SK-N-SH treated with all-trans-retinoic acid at 6 μM for 48 hours (cell line): ENCODE measurements at regions not wholly inside any gene's neighbourhood (a gene's known extent, or its start where the extent isn't known, plus 50 kb on each side); places are given as distances from the start of the nearest gene placed in this dataset.

ENCODE experiments used
- ATAC-seq: fragments of 200-7000 bp; cut with Tn5 transposase; 3 replicates; pipeline ENCODE4 v1.9.1; 2020; ENCODE audit warnings: mild to moderate bottlenecking, moderate library complexity
- BACH2 ChIP-seq: fragments of 250-450 bp; sonication (Bioruptor Pico); IDR thresholded peaks from 2 replicates; pipeline ENCODE4 v1.9.0; 2021; ENCODE audit warnings: mild to moderate bottlenecking, borderline replicate concordance
- CSDC2 ChIP-seq: fragments of 250-450 bp; sonication (Bioruptor Pico); IDR thresholded peaks from 2 replicates; pipeline ENCODE4 v1.5.0; 2020; ENCODE audit warnings: mild to moderate bottlenecking, moderate library complexity
- ESRRG ChIP-seq: fragments of 250-450 bp; sonication (Bioruptor Pico); IDR thresholded peaks from 2 replicates; pipeline ENCODE4 v1.6.1; 2021; ENCODE audit warnings: mild to moderate bottlenecking
- GLIS3 ChIP-seq: fragments of 250-450 bp; sonication (Bioruptor Pico); IDR thresholded peaks from 2 replicates; pipeline ENCODE4 v1.5.0; 2020; ENCODE audit warnings: mild to moderate bottlenecking, moderate library complexity
- ISL1 ChIP-seq: fragments of 250-450 bp; sonication (Bioruptor Pico); IDR thresholded peaks from 2 replicates; pipeline ENCODE4 v2.1.2; 2022; ENCODE audit warnings: mild to moderate bottlenecking, moderate library complexity
- PPARA ChIP-seq: fragments of 250-450 bp; sonication (Bioruptor Pico); IDR thresholded peaks from 2 replicates; pipeline ENCODE4 v1.5.0; 2020; ENCODE audit warnings: mild to moderate bottlenecking, borderline replicate concordance
- RARB ChIP-seq: fragments of 250-450 bp; sonication (Bioruptor Pico); IDR thresholded peaks from 2 replicates; pipeline ENCODE4 v1.8.0; 2021; ENCODE audit warnings: mild to moderate bottlenecking, moderate library complexity
- SNAI2 ChIP-seq: fragments of 250-450 bp; sonication (Bioruptor Pico); IDR thresholded peaks from 2 replicates; pipeline ENCODE4 v1.5.0; 2020; ENCODE audit warnings: mild to moderate bottlenecking, moderate library complexity
- TCF4 ChIP-seq: fragments of 250-450 bp; sonication (Bioruptor Pico); IDR thresholded peaks from 2 replicates; pipeline ENCODE4 v1.8.0; 2021; ENCODE audit warnings: mild to moderate bottlenecking, moderate library complexity, borderline replicate concordance
- TOX ChIP-seq: fragments of 250-450 bp; sonication (Bioruptor Pico); IDR thresholded peaks from 2 replicates; pipeline ENCODE4 v1.8.0; 2021; ENCODE audit warnings: mild to moderate bottlenecking, moderate library complexity, borderline replicate concordance
- ZC3H10 ChIP-seq: fragments of 250-450 bp; sonication (Bioruptor Pico); IDR thresholded peaks from 2 replicates; pipeline ENCODE4 v1.5.1; 2021; ENCODE audit warnings: mild to moderate bottlenecking, moderate library complexity
- ZFP3 ChIP-seq: fragments of 250-450 bp; sonication (Bioruptor Pico); IDR thresholded peaks from 2 replicates; pipeline ENCODE4 v1.5.0; 2020; ENCODE audit warnings: mild to moderate bottlenecking, moderate library complexity
- ZFP30 ChIP-seq: fragments of 450-650 bp; formaldehyde crosslinking; IDR thresholded peaks from 2 replicates; pipeline ENCODE4 v1.5.0; 2022; ENCODE audit warnings: mild to moderate bottlenecking, moderate library complexity
- ZNF565 ChIP-seq: fragments of 450-650 bp; formaldehyde crosslinking; conservative IDR thresholded peaks from 2 replicates; pipeline ENCODE4 v1.5.0; 2020; ENCODE audit warnings: low read depth, mild to moderate bottlenecking, moderate library complexity
- ZNF70 ChIP-seq: fragments of 450-650 bp; formaldehyde crosslinking; IDR thresholded peaks from 2 replicates; pipeline ENCODE4 v1.5.0; 2020; ENCODE audit warnings: mild to moderate bottlenecking, moderate library complexity
- ZNF8 ChIP-seq: fragments of 450-650 bp; formaldehyde crosslinking; IDR thresholded peaks from 2 replicates; pipeline ENCODE4 v1.5.0; 2020; ENCODE audit warnings: mild to moderate bottlenecking, moderate library complexity
- TF ChIP-seq, protein P1 (sequence below): fragments of 250-450 bp; sonication (Bioruptor Pico); IDR thresholded peaks from 2 replicates; pipeline ENCODE4 v1.5.0; 2020; ENCODE audit warnings: mild to moderate bottlenecking, moderate library complexity
- TF ChIP-seq, protein P2 (sequence below): fragments of 250-450 bp; sonication (Bioruptor Pico); IDR thresholded peaks from 2 replicates; pipeline ENCODE4 v1.8.0; 2020; ENCODE audit warnings: mild to moderate bottlenecking, moderate library complexity, borderline replicate concordance
- TF ChIP-seq, protein P3 (sequence below): fragments of 250-450 bp; sonication (Bioruptor Pico); IDR thresholded peaks from 2 replicates; pipeline ENCODE4 v1.5.1; 2021; ENCODE audit warnings: mild to moderate bottlenecking, moderate library complexity
- TF ChIP-seq, protein P4 (sequence below): fragments of 250-450 bp; sonication (Bioruptor Pico); IDR thresholded peaks from 2 replicates; pipeline ENCODE4 v1.5.1; 2020; ENCODE audit warnings: low read depth, mild to moderate bottlenecking, moderate library complexity

DNA sequence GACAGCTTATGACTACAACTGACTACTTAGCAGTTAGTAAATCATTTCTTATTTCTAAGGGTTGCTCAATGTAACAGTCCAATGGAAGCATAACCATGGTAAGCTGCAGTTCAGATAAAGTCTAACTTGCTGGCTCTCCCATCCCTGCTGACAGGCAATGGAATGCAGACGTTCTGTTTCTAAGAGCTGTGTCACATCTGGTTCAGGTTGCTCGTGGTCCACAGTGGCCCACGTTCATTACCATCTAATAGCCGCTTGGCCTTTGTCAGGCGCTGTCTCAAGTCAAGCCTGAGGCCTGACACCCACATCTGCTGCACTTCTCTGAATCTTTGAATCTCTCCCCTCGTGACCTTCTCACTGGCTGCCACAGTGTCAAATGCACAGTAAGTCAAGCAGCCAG, 240.8 kb downstream of the FGFR2 start:
- ATAC-seq: no peak
- TF ChIP-seq PPARA (CRISPR knock-in tag): no peak
- TF ChIP-seq ESRRG (CRISPR knock-in tag): no peak
- TF ChIP-seq ZFP30 (CRISPR knock-in tag): no peak
- TF ChIP-seq ZNF8: no peak
- no peak for TF ChIP-seq TCF4 (CRISPR knock-in tag)
- TF ChIP-seq, protein P1, sequence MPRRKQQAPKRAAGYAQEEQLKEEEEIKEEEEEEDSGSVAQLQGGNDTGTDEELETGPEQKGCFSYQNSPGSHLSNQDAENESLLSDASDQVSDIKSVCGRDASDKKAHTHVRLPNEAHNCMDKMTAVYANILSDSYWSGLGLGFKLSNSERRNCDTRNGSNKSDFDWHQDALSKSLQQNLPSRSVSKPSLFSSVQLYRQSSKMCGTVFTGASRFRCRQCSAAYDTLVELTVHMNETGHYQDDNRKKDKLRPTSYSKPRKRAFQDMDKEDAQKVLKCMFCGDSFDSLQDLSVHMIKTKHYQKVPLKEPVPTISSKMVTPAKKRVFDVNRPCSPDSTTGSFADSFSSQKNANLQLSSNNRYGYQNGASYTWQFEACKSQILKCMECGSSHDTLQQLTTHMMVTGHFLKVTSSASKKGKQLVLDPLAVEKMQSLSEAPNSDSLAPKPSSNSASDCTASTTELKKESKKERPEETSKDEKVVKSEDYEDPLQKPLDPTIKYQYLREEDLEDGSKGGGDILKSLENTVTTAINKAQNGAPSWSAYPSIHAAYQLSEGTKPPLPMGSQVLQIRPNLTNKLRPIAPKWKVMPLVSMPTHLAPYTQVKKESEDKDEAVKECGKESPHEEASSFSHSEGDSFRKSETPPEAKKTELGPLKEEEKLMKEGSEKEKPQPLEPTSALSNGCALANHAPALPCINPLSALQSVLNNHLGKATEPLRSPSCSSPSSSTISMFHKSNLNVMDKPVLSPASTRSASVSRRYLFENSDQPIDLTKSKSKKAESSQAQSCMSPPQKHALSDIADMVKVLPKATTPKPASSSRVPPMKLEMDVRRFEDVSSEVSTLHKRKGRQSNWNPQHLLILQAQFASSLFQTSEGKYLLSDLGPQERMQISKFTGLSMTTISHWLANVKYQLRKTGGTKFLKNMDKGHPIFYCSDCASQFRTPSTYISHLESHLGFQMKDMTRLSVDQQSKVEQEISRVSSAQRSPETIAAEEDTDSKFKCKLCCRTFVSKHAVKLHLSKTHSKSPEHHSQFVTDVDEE: no peak
- no peak for TF ChIP-seq ZFP3 (CRISPR knock-in tag)
- TF ChIP-seq, protein P2, sequence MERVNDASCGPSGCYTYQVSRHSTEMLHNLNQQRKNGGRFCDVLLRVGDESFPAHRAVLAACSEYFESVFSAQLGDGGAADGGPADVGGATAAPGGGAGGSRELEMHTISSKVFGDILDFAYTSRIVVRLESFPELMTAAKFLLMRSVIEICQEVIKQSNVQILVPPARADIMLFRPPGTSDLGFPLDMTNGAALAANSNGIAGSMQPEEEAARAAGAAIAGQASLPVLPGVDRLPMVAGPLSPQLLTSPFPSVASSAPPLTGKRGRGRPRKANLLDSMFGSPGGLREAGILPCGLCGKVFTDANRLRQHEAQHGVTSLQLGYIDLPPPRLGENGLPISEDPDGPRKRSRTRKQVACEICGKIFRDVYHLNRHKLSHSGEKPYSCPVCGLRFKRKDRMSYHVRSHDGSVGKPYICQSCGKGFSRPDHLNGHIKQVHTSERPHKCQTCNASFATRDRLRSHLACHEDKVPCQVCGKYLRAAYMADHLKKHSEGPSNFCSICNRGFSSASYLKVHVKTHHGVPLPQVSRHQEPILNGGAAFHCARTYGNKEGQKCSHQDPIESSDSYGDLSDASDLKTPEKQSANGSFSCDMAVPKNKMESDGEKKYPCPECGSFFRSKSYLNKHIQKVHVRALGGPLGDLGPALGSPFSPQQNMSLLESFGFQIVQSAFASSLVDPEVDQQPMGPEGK (CRISPR knock-in tag): no peak
- TF ChIP-seq, protein P3, sequence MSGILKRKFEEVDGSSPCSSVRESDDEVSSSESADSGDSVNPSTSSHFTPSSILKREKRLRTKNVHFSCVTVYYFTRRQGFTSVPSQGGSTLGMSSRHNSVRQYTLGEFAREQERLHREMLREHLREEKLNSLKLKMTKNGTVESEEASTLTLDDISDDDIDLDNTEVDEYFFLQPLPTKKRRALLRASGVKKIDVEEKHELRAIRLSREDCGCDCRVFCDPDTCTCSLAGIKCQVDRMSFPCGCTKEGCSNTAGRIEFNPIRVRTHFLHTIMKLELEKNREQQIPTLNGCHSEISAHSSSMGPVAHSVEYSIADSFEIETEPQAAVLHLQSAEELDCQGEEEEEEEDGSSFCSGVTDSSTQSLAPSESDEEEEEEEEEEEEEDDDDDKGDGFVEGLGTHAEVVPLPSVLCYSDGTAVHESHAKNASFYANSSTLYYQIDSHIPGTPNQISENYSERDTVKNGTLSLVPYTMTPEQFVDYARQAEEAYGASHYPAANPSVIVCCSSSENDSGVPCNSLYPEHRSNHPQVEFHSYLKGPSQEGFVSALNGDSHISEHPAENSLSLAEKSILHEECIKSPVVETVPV (CRISPR knock-in tag): no peak
- no peak for TF ChIP-seq CSDC2 (CRISPR knock-in tag)
- no peak for TF ChIP-seq ZNF565
- TF ChIP-seq BACH2 (CRISPR knock-in tag): no peak
- no peak for TF ChIP-seq TOX
- TF ChIP-seq GLIS3: no peak
- TF ChIP-seq RARB: no peak

DNA sequence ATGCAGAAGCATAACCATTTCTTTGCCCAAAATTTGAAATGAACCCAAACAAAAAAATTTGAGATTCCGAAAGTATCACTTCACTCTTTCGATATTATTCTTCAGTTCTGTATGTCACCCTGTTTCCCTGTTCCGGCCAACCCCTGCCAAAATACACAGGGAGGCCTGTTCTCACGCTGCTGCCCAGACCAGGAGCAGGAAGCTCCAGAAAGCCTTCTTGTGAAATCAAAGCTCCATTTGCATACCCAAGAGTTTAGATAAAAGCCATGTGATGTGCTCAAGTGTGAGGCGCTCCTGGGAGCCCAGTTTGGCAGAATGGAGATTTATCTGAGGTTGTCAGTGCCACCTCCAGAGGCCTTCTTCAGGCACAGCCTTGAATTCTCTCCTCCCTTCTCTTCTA, 236.2 kb downstream of the FGFR2 start:
- TF ChIP-seq CSDC2 (CRISPR knock-in tag): no peak
- no peak for TF ChIP-seq SNAI2 (CRISPR knock-in tag)
- TF ChIP-seq ZC3H10: no peak
- TF ChIP-seq, protein P4, sequence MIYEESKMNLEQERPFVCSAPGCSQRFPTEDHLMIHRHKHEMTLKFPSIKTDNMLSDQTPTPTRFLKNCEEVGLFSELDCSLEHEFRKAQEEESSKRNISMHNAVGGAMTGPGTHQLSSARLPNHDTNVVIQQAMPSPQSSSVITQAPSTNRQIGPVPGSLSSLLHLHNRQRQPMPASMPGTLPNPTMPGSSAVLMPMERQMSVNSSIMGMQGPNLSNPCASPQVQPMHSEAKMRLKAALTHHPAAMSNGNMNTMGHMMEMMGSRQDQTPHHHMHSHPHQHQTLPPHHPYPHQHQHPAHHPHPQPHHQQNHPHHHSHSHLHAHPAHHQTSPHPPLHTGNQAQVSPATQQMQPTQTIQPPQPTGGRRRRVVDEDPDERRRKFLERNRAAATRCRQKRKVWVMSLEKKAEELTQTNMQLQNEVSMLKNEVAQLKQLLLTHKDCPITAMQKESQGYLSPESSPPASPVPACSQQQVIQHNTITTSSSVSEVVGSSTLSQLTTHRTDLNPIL (CRISPR knock-in tag): no peak
- no peak for TF ChIP-seq ESRRG (CRISPR knock-in tag)
- TF ChIP-seq ZNF8: no peak
- TF ChIP-seq RARB: no peak
- TF ChIP-seq GLIS3: no peak
- TF ChIP-seq ZFP30 (CRISPR knock-in tag): no peak
- no peak for TF ChIP-seq ZNF70 (CRISPR knock-in tag)
- TF ChIP-seq ZNF565: no peak
- TF ChIP-seq, protein P3 (CRISPR knock-in tag): no peak
- no peak for TF ChIP-seq ISL1 (CRISPR knock-in tag)
- ATAC-seq: no peak

DNA sequence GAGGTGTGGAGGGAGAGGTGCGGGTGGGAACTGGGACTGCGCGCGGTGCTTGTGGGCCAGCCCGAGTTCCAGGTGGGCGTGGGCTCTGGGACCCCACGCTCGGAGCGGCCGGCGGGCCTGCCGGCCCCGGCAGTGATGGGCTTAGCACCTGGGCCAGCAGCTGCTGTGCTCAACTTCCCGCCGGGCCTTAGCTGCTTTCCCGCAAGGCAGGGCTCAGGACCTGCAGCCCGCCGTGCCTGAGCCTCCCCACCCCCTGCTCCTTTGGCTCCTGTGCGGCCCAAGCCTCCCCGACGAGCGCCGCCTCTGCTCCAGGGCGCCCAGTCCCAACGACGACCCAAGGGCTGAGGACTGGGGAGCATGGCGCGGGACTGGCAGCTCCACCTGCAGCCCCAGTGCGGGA, 232.7 kb downstream of the FGFR2 start:
- ATAC-seq: no peak
- TF ChIP-seq PPARA (CRISPR knock-in tag) (no peak), ZFP3 (CRISPR knock-in tag) (no peak), ISL1 (CRISPR knock-in tag) (no peak), ZNF70 (CRISPR knock-in tag) (no peak), ZNF565 (no peak)
- TF ChIP-seq, protein P2 (CRISPR knock-in tag): no peak
